Panc1 (cell line): ENCODE measurements at regions not wholly inside any gene's neighbourhood (a gene's known extent, or its start where the extent isn't known, plus 50 kb on each side); places are given as distances from the start of the nearest gene placed in this dataset.

Experiments
- ATAC-seq: fragments of 200-7000 bp; cut with Tn5 transposase; 2 replicates; pipeline ENCODE4 v1.9.1; 2020; ENCODE audit warnings: mild to moderate bottlenecking, moderate library complexity
- BruUV-seq: library from RNA; stranded (reverse); fragments of 400-500 nt; replicated peaks from 2 replicates; lab custom pipeline; 2021; lab: Mats Ljungman, UMichigan
- CTCF ChIA-PET: fragments of 300-600 bp; sonication (Branson Sonifier 250); formaldehyde crosslinking; loops from one replicate; lab custom pipeline; 2022; ENCODE audit warnings: antibody characterized with exemption; lab: Charles Lee
- POLR2A ChIA-PET: fragments of 300-600 bp; sonication (Branson Sonifier 250); formaldehyde crosslinking; loops from one replicate; lab custom pipeline; 2022; ENCODE audit warnings: antibody characterized with exemption; lab: Charles Lee
- DNase-seq: peaks from one replicate; pipeline ENCODE4 v3.0.0-alpha.2; 2010; ENCODE audit warnings: low read depth, low spot score
- H3K27ac ChIP-seq: 2 replicates; pipeline ENCODE4 v1.5.1; 2011; ENCODE audit warnings: mild to moderate bottlenecking, low read length, inconsistent platforms
- H3K27me3 ChIP-seq: fragments of 200-500 bp; sonication (Bioruptor generic); 2 replicates; pipeline ENCODE4 v1.6.0; 2014; ENCODE audit warnings: low read length, inconsistent platforms; ENCODE audit not compliant: control insufficient read depth, insufficient read depth
- H3K36me3 ChIP-seq: fragments of 200-500 bp; sonication (Bioruptor generic); 2 replicates; pipeline ENCODE4 v1.5.1; 2014; ENCODE audit warnings: inconsistent platforms, mild to moderate bottlenecking, low read length, moderate library complexity; ENCODE audit not compliant: control insufficient read depth, insufficient read depth
- H3K4me1 ChIP-seq: 2 replicates; pipeline ENCODE4 v1.5.1; 2011; ENCODE audit warnings: inconsistent platforms, mild to moderate bottlenecking, low read length, moderate library complexity; ENCODE audit not compliant: control insufficient read depth, insufficient read depth
- H3K4me3 ChIP-seq, 2 experiments: 2 replicates each; pipeline ENCODE4 v1.5.1; 2011 to 2012; ENCODE audit warnings: low read depth in 2 of 2, low read length in 2 of 2, mild to moderate bottlenecking in 2 of 2, inconsistent platforms in 1 of 2, moderate library complexity in 1 of 2
- H3K9me3 ChIP-seq: fragments of 200-500 bp; sonication (Bioruptor generic); 2 replicates; pipeline ENCODE4 v1.5.1; 2014; ENCODE audit warnings: low read depth, mild to moderate bottlenecking, inconsistent platforms, low read length, moderate library complexity; ENCODE audit not compliant: control insufficient read depth, insufficient read depth
- POLR2AphosphoS5 ChIP-seq: IDR thresholded peaks from 2 replicates; pipeline ENCODE4 v1.6.1; 2012; ENCODE audit warnings: mild to moderate bottlenecking, low read depth, low read length, moderate library complexity
- REST ChIP-seq, 2 experiments: IDR thresholded peaks; 2 replicates each; pipeline ENCODE4 v1.6.1; 2011 to 2012; ENCODE audit warnings: low read depth in 2 of 2, control low read depth in 1 of 2, low read length in 1 of 2, mild to moderate bottlenecking in 1 of 2, moderate library complexity in 1 of 2; ENCODE audit not compliant: insufficient read depth in 1 of 2
- SIN3A ChIP-seq: IDR thresholded peaks from 2 replicates; pipeline ENCODE4 v1.6.1; 2012; ENCODE audit warnings: low read depth, mild to moderate bottlenecking, low read length, moderate library complexity, borderline replicate concordance; ENCODE audit not compliant: insufficient read depth
- TCF7L2 ChIP-seq: IDR thresholded peaks from 2 replicates; pipeline ENCODE4 v1.6.1; 2011; ENCODE audit warnings: mild to moderate bottlenecking, low read depth, low read length, inconsistent platforms
- in situ Hi-C: cut with HindIII; loops from 2 replicates; pipeline ENCODE4 v1.10.0; 2016; ENCODE audit warnings: low sequenced_read_pairs, low pct_unique_long_range_greater_than_20kb
- intact Hi-C: fragments of 100-400 bp; cut with micrococcal nuclease; formaldehyde crosslinking; loops from one replicate; pipeline ENCODE4 v1.10.0; 2022; ENCODE audit not compliant: unreplicated experiment
- TF ChIP-seq, protein P1 (sequence below): fragments of 450-650 bp; IDR thresholded peaks from 2 replicates; pipeline ENCODE4 v1.5.1; 2017; ENCODE audit warnings: mild to moderate bottlenecking

DNA sequence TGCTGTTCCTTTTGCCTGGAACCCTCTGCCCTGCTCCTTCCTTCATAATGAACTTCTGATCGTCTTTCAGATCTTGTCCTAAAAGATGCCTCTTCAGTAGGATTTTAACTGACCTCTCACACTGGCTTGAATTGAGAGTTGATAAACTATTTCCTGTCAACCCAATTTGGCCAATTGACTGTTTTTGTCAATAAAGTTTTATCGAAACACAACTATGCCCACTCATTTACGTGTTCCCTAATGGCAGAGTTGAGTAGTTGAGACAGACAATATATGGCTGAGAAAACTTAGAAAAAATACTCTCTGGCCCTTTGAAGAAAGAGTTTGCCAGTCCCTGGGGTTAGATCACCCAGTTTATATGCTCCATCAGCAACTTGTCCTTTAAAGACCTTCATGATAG lies 171.7 kb upstream of the TBX3 start:
- H3K9me3 ChIP-seq = no peaks in the 10 kb centered on the region
- H3K27me3 ChIP-seq = no peaks in the 10 kb centered on the region
- H3K27ac ChIP-seq = no peak overlapping the region
- in situ Hi-C loops (no loop called here), intact Hi-C loops (no loop called here)
- no TSS peak for BruUV-seq
- H3K36me3 ChIP-seq = no peaks in the 10 kb centered on the region
- TF ChIP-seq SIN3A = no peak
- no peak for TF ChIP-seq POLR2AphosphoS5
- no peak for TF ChIP-seq REST (IDR thresholded peaks at IDR 0.05; ENCODE audit: insufficient read depth in 1 of 2, low read depth in 2 of 2, low read length in 1 of 2)
- TF ChIP-seq, protein P1, sequence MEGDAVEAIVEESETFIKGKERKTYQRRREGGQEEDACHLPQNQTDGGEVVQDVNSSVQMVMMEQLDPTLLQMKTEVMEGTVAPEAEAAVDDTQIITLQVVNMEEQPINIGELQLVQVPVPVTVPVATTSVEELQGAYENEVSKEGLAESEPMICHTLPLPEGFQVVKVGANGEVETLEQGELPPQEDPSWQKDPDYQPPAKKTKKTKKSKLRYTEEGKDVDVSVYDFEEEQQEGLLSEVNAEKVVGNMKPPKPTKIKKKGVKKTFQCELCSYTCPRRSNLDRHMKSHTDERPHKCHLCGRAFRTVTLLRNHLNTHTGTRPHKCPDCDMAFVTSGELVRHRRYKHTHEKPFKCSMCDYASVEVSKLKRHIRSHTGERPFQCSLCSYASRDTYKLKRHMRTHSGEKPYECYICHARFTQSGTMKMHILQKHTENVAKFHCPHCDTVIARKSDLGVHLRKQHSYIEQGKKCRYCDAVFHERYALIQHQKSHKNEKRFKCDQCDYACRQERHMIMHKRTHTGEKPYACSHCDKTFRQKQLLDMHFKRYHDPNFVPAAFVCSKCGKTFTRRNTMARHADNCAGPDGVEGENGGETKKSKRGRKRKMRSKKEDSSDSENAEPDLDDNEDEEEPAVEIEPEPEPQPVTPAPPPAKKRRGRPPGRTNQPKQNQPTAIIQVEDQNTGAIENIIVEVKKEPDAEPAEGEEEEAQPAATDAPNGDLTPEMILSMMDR = no peak
- no peak for TF ChIP-seq TCF7L2
- no peak overlapping the region for H3K4me3 ChIP-seq
- no peak for ATAC-seq
- H3K4me1 ChIP-seq = no peaks in the 10 kb centered on the region
- ChIA-PET POLR2A (no interaction called here), CTCF (no interaction called here)
- DNase-seq = no peak

- TF ChIP-seq TCF7L2 (no peak), SIN3A (no peak), REST (IDR thresholded peaks at IDR 0.05; ENCODE audit: insufficient read depth in 1 of 2, low read depth in 2 of 2, low read length in 1 of 2) (no peak), POLR2AphosphoS5 (no peak)
- TF ChIP-seq, protein P1 = no peak
- CTCF ChIA-PET = no interaction called here
- ATAC-seq (no peak), DNase-seq (no peak)
- H3K4me1 ChIP-seq = no peaks in the 10 kb centered on the region
- H3K4me3 ChIP-seq = no peak overlapping the region
- in situ Hi-C loops (no loop called here), intact Hi-C loops (no loop called here)
- H3K36me3 ChIP-seq = no peaks in the 10 kb centered on the region
- POLR2A ChIA-PET = no interaction called here
- H3K27me3 ChIP-seq = no peaks in the 10 kb centered on the region; the same call in 1 of the 2 replicates
- no TSS peak for BruUV-seq
- no peak overlapping the region for H3K27ac ChIP-seq
- H3K9me3 ChIP-seq = no peaks in the 10 kb centered on the region
These were observed 169.1 kb upstream of the TBX3 start for GRCh38 chr12:114852976-114853529.
